ENCODE measurements at regions not wholly inside any gene's neighbourhood (a gene's known extent, or its start where the extent isn't known, plus 50 kb on each side); places are given as distances from the start of the nearest gene placed in this dataset.
"Not testable (repeated sequence)": the region's sequence is repeated elsewhere in the genome, so short reads cannot be mapped to it uniquely, and the experiment has no call there.

DNA sequence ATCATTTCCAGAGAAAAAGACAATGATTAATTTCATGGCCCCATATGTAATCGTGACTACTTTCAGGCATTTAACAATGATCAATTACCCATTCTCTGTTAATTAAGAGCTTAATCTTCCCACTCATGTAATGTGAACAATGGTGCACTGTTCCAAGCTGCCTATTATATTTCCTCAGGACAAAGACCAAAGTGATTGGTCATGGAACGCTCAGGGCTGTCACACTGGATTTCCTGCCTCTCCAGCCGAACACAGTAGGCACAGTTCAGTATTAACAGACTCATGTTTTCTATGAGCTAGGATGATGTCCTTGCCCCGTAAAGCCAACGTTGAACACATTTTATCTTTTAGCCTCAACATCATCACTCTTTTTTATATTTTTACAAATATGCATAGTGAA is 142.7 kb upstream of the FZD8 start:
- no peak for DNase-seq (ENCODE audit: low spot score)

DNA sequence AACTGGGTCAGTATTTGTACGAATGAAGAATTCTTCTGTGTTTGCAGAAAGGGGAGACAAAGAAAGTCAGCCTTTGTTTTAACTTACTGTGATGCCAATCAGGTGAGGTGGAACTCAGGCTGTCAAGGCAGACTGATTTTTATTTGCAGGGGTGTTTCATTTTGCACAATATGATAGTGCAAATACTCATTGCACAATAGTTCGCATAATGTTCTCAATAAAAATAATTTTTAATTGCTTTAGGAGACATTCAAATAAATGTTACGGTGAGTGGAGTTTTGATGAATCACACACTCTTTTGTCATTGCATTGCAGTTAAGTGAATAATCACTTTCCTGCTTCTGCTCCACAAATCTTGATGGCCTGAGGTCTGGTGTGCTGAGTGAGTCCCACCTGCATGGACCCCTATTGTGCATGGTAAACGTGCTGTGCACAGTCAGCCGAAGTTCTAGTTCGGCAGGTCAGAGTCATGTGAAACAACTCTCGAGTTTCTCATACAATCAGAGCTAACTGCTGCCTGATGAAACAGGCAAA is 141.3 kb upstream of the FZD8 start:
- DNase-seq (ENCODE audit: low spot score), result no peak

DNA sequence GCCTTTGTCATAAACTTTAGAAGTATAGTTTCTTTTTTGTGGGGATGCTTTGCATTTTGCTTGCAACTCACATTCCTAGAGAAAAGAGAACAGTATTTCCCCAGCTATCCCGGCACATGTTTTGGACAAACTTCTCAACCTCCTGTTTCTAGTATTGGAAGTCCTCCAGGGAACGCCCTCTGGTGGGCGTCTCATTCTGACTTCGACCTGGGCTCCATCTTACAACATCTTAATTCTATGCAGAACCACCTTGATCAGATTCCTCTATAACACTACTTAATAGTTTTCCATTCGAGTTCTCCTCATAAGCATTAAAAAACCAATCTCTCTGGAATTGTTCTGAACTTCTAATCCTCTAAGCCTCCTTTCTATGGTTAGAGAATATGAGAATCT is 139.5 kb upstream of the FZD8 start:
- DNase-seq (ENCODE audit: low spot score), result no peak

DNA sequence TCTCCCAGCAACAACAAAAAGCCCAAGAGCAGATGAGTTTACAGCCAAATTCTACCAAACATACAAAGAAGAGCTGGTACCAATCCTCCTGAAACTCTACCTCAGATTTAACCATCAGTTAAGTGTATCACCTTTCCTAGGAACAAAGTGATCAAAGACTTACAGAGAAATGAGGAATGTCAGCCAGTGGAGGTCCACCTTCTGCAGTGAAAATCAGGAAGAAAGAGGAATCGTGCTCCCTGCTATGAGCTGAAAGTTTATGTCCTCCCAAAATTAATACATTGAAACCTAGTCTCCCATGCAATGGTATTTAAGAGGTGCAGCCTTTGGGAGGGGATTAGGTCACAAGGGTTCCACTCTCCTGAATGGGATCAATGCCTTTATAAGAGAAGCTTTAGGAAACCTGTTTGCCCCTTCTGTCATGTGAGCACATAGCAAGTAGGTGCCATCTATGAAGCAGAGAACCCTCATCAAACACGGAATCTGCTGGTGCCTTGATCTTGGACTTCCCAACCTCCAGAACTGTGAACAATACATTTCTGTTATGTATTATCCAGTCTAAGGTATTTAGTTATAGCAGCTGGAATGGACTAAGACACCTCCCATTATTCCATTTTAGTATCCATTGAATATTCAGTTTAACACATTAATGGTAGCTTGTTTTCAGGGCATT is 139.0 kb upstream of the FZD8 start:
- DNase-seq (ENCODE audit: low spot score), result no peak

- no peak for DNase-seq (ENCODE audit: low spot score)
Observed at GRCh38 chr10:35778306-35778705, 136.2 kb upstream of the FZD8 start.

DNA sequence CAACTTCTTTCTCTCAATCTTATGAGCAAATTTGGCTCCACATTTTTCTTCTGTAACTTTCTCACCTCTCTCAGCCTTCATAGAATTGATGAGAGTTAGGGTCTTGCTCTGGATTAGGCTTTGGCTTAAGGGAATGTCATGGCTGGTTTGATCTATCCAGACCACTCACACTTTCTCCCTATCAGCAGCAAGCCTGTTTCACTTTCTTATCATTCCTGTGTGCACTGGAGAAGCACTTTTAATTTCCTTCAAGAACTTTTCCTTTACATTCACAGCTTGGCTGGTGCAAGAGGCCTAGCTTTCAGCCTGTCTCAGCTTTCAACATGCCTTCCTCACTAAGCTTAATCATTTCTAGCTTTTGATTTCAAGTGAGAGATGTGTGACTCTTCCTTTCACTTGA is 134.5 kb upstream of the FZD8 start:
- not testable (repeated sequence) for DNase-seq (ENCODE audit: low spot score)

GRCh38 chr10:35774109-35774508 is 132.0 kb upstream of the FZD8 start:
- no peak for DNase-seq (ENCODE audit: low spot score)

DNA sequence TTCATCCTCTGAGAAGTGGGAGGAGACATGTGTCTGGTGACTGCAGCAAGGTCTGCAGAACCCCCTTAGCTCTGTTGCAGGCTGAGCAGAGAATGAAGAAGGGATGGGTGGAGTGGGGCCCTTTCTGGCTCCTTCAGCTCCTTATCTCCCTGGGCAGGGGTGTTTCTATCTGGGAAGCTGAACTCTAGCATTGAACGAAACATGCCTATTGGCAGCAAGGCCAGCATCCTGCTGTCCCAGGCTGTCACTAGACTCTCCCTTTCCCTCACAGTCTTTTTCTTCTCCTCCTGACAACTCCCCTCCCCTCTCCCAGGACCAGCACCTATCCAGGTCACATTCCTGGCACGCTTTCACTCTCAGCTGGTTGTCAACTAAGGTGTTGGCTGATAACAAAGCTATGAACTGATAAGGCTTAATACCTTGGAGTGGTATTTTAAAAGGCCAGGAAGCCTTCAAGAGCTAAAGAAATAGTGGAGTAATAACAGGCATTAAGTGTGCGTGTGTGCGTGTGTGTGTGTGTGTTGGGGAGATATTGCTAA is 128.8 kb upstream of the FZD8 start:
- DNase-seq (ENCODE audit: low spot score), result no peak

GRCh38 chr10:35769795-35770194 is 127.7 kb upstream of the FZD8 start:
- DNase-seq (ENCODE audit: low spot score), result no peak

- no peak for DNase-seq (ENCODE audit: low spot score)
Observed at GRCh38 chr10:35768731-35769130, 126.6 kb upstream of the FZD8 start.

GRCh38 chr10:35768011-35768410 is 125.9 kb upstream of the FZD8 start:
- DNase-seq (ENCODE audit: low spot score), result no peak

DNA sequence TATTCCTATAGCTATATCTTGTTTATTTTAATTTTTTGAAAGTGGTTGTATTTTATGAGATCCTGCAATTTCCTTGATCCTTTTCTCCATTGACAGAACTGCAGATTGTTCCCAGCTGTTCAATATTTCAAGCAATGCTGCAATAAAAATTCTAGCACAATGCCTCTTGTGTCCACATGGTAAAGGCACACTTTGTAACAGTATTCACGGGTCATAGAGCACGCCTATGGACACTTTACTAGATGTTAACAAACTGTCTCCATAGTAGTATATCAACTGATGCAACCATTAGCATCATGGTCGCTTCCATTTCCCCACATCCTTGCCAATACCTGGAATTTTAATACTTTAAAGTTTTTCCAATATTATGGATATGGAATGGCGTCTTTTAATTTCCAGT is 123.9 kb upstream of the FZD8 start:
- no peak for DNase-seq (ENCODE audit: low spot score)

DNA sequence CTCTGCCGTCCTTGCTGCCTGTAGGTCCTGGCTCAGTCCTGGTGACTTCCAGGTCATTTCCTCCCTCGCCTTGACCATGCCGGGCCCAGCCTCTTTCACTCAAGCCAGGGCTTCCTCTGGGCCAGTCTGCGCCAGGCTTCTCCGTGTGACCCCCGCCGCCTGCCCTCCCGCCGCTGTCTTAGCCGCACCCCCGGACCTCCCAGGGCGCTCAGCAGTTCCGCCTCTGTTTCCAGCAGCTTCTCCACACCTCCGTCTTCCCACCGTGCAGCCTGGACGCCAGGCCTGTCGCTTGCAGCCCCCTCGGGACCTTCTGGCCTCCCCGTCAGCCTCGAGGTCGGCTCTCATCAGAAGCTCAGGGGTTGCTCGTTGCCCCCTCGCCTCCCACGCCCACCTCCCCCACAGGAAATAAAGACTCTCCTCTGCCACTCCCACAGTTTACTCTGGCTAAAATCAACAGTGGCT is 123.0 kb upstream of the FZD8 start:
- DNase-seq (ENCODE audit: low spot score), result no peak

DNA sequence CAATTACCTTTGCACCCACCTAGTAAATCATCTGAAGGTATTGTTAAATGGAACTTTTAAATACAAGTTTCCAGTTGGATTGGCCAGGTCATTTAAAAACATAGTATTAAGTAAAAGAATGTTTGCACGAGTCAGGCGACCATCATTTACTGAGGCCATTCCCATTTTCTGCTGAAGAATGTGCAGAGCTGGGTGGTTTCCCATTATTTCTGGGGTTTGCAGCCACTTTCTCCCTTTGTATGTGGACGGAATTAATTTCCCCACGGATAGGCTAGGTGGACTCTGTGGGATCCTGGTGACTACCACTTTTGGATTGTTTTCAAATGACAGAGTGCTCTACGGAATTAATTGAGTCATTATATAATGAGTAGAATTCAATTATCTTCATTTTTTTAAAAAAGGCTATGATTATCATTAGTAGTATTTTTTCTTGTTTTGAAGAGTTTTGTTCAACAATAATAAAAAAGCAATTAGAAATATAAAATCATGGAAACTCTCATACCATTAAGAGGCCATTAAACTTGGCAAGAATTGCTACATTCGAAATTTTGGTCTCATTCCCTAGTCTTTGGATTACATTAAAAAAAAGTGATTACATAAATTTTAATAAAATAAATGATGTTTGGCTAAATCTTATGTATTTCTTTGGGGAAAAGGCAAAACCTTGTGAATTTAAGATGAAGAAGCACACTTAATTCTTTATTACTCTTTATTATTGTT is 120.4 kb upstream of the FZD8 start:
- no peak for DNase-seq (ENCODE audit: low spot score)

DNA sequence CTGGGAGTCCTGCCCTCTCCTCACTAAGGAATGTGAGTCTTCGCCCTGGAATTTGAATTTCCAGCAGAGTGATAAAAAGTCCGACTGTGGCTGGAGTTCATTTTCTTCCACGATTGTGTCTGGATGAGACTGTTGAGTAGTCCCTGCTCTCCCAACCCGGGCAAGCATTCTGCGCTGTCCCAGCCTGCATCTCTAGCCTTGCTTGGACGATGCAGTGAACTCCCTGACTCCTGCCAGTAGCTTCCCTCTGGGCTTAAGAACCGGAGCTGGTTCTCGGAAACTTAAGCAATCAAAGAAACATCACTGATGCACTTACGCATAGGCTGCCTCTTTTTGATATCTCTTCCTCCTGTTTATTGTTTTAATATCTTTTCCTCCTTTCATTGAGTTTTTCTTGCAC is 116.0 kb upstream of the FZD8 start:
- no peak for DNase-seq (ENCODE audit: low spot score)

DNA sequence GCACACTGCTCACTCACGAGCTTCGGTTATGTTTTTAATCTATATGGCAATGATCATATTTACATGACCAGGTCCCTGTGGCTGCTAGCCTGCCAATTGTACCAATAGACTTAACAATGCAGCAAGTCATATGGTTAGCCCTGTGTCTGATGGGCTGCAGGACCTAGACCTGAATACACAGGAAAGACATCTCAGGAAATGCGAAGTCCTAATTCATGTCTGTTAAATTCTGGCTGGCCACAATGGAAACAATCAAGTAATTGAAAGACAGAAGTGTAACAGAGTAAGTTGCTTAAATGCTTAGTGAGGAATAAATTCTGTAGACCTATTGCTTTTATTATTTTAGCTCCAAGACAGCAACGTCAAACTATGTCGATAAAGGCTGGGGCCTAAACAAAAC is 112.4 kb upstream of the FZD8 start:
- no peak for DNase-seq (ENCODE audit: low spot score)

DNA sequence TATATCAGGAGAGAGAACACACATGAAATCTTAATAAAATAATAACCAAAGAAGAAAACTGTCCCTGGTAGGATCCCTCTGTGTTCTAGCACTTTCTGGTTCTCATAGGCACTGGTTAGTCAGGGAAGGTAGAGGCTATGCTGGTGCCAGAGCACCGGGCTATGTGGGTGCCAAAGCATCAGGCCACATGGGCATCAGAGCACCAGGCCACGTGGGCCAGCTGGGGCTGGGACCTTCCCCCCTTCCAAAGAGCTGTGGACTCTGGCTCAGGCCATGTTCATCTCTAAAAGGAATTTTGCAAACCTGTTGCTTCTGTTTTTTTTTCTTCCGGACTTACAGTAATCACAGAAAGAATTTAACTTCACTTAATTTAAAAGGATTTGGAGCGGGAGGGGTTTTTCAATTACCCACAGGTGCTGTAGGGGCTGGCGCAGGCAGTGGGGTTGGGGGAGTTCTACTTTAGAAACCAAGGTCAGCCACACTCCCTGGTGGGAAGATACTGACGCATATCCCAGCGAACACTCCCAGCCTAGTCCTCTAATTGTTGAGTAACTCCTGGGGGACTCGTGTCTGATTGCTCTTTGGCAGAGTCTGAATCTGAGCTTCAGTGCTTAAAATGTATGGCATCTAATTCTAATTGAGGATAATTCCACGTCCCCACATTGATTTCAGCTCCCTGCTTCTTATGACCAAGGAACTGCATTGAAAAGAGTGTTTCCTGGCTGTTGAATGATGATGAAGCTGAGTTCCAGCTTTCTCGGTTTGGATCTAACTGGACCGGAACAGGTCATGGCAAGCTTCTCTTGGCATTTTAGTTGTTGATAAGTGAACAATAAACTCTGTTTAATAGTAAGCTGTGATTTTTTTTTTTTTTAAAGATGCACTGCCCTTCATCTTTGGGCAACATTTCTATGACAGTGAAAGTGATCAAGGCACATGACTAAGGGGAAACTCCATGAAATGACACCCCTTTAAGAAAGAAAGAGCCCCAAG is 110.7 kb upstream of the FZD8 start:
- DNase-seq (ENCODE audit: low spot score), result no peak

DNA sequence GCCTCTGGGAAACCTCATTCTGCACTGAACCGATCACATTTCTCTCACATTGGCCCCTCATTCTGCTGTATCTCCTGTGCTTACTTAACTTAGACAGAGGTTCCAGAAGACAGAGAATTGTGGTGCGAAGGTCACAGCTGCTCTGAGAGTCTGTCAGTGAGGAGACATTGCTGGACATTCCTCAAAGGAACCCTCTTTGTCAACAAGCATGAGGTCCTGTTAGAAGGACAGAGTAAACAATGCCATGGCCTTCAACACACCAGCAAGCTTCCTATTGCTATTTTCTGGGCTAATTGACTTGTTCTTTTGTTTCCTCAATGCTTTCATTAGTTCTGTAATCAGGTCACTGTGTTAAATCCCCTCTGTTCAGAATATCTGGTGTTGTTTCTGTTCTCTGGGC is 109.3 kb upstream of the FZD8 start:
- DNase-seq (ENCODE audit: low spot score), result no peak

DNA sequence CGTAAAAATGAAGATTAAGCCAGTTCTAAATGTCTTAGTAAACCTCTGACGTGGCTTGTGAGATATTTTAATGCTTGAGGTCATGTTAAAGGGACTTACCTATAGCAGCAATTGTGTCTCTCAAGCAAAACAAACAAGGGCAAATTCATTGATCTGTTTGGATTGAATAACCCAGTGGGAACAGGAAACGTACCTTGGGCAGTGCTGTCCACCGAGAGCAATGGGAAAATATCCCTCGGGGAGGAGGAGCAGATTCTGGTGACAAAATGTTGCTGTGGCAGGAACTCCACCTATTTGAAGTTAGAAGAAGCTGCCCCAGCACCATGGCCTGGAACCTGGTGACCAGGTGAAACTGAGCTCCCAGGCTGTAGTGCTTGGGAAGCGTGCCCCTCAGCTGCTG is 107.1 kb upstream of the FZD8 start:
- no peak for DNase-seq (ENCODE audit: low spot score)

DNA sequence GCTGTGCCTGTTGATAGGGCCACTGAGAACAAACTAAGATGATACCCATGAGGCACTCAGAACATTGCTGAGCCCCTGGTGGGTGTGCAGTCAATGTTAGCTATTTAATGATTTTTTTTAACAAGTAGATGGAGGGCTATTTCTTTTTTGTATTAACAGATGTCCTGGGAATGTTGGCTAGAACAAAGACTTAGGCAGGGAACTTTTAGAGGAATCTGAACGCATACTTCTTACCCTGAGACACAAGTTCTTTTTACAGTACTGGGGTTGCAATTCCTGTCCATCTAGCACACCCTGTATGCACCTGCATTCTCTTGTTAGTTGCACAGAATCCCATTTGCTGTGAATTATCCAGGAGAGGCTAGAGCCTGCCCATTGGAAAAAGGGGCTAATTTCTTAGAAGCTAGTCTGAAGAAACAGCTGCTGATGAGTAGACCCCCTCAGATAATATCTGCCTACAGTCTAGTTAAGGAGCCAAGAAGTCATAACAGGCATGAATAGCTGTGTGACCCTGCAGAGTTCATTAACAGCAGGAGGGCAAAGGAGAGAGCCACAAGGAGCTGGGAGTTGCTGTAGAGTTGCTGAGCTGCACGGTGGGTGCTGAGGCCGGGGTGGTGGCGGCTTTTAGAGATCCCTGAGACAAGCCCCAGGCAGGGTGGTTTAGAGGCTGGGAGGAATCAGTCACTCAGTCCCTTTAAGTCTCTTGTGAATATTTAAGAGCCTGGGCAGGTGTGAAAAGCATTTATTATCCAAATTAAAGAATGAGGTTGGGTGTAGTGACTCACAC is 103.7 kb upstream of the FZD8 start:
- DNase-seq (ENCODE audit: low spot score), result no peak

DNA sequence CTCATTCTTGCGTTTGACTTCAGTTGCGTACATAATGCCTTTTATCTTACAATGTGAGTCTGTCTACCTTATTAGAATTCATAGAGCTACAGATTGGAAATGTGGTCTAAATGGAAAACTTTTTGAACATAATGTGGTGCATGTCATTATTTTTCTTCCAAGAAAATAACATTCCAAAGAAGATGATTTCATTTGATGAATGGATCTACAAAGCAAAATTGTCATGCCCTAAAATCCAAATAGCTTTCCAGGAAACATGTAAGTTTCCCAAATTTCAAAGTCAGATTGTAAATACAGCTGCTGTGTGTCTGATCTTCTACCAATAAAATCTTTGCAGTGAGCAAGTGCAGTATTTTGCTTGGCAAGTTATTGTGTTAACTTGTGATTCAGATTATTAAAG is 101.8 kb upstream of the FZD8 start:
- no peak for DNase-seq (ENCODE audit: low spot score)
